ENCODE measurements at regions not wholly inside any gene's neighbourhood (a gene's known extent, or its start where the extent isn't known, plus 50 kb on each side); places are given as distances from the start of the nearest gene placed in this dataset.
"Not testable (repeated sequence)": the region's sequence is repeated elsewhere in the genome, so short reads cannot be mapped to it uniquely, and the experiment has no call there.

GRCh38 chr10:28896791-28897409, 219.6 kb downstream of the BAMBI start:
- H3K9me3 ChIP-seq (ENCODE audit: control insufficient read depth, insufficient read depth, low read length), result not testable (repeated sequence)

GRCh38 chr10:28897617-28898464, 220.5 kb downstream of the BAMBI start:
- peaks cover 3% of the 10 kb centered on the region; the same call in 1 of the 2 replicates for H3K9me3 ChIP-seq (ENCODE audit: control insufficient read depth, insufficient read depth, low read length)
- no peak overlapping the region for H3K9ac ChIP-seq (ENCODE audit: low read depth, low read length)
- no peaks in the 10 kb centered on the region for H3K4me1 ChIP-seq (ENCODE audit: insufficient read depth, low read length)
- H3K36me3 ChIP-seq (ENCODE audit: insufficient read depth, low read length), result no peaks in the 10 kb centered on the region

More at GRCh38 chr10:28896791-28897409, 219.6 kb downstream of the BAMBI start:
- H3K4me1 ChIP-seq (ENCODE audit: insufficient read depth, low read length); H3K36me3 ChIP-seq (ENCODE audit: insufficient read depth, low read length); H3K9ac ChIP-seq (ENCODE audit: low read depth, low read length): not testable (repeated sequence)

- Histone ChIP-seq H3K9ac (ENCODE audit: low read depth, low read length) (no peak overlapping the region), H3K9me3 (ENCODE audit: control insufficient read depth, insufficient read depth, low read length) (peaks cover 3% of the 10 kb centered on the region; the same call in 1 of the 2 replicates), H3K4me1 (ENCODE audit: insufficient read depth, low read length) (no peaks in the 10 kb centered on the region), H3K36me3 (ENCODE audit: insufficient read depth, low read length) (no peaks in the 10 kb centered on the region)
These were observed 224.9 kb downstream of the BAMBI start for GRCh38 chr10:28902215-28902614.

- H3K9me3 ChIP-seq (ENCODE audit: control insufficient read depth, insufficient read depth, low read length), result peaks cover 3% of the 10 kb centered on the region; the same call in 1 of the 2 replicates
- H3K4me1 ChIP-seq (ENCODE audit: insufficient read depth, low read length), result no peaks in the 10 kb centered on the region
- H3K36me3 ChIP-seq (ENCODE audit: insufficient read depth, low read length), result no peaks in the 10 kb centered on the region
- no peak overlapping the region for H3K9ac ChIP-seq (ENCODE audit: low read depth, low read length)
These were observed 225.7 kb downstream of the BAMBI start for GRCh38 chr10:28903063-28903462.

DNA sequence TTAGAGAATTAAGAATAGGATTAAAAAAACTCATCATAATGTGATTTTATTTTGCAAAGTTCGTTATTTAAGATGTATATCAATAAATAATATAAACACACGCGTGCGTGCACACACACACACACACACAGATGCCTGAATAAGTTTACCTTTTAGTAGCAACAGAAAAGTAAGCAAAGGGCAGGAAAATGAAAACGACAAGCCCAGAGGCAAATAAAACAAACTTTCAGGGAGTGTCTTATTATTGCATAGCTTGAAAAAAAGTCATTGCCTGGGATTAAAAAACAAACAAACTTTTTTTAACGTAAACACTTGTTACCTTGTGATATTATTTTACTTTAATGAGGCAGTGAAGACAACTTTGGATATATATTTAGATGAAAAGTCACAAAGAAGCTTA, 226.4 kb downstream of the BAMBI start:
- Histone ChIP-seq H3K9ac (ENCODE audit: low read depth, low read length) (no peak overlapping the region), H3K4me1 (ENCODE audit: insufficient read depth, low read length) (no peaks in the 10 kb centered on the region), H3K36me3 (ENCODE audit: insufficient read depth, low read length) (no peaks in the 10 kb centered on the region), H3K9me3 (ENCODE audit: control insufficient read depth, insufficient read depth, low read length) (peaks cover 3% of the 10 kb centered on the region; the same call in 1 of the 2 replicates)

GRCh38 chr10:28905371-28905770, 228.1 kb downstream of the BAMBI start:
- Histone ChIP-seq H3K9me3 (ENCODE audit: control insufficient read depth, insufficient read depth, low read length) (peaks cover 3% of the 10 kb centered on the region; the same call in 1 of the 2 replicates), H3K4me1 (ENCODE audit: insufficient read depth, low read length) (no peaks in the 10 kb centered on the region), H3K36me3 (ENCODE audit: insufficient read depth, low read length) (no peaks in the 10 kb centered on the region), H3K9ac (ENCODE audit: low read depth, low read length) (no peak overlapping the region)

DNA sequence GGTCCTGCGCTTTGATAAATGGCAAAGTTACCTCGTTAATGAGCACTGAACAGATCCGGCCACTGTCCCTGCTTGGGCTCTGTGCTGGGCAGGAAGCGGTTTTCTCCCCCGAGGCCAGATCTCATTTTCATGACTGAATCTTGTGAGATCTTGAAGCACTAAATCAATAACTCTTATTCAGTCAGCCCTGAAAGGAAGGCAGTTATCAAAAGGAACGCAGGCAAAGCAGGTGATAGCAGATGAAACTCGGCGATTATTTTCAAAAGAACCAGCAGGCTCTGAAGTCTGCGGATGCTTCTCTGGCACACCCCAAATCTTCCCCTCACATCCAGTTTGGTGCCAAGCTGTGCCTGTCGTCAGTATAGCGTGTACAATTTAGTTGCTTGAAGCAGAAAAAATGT, 228.7 kb downstream of the BAMBI start:
- Histone ChIP-seq H3K4me1 (ENCODE audit: insufficient read depth, low read length) (no peaks in the 10 kb centered on the region), H3K36me3 (ENCODE audit: insufficient read depth, low read length) (no peaks in the 10 kb centered on the region), H3K9me3 (ENCODE audit: control insufficient read depth, insufficient read depth, low read length) (peaks cover 3% of the 10 kb centered on the region; the same call in 1 of the 2 replicates), H3K9ac (ENCODE audit: low read depth, low read length) (no peak overlapping the region)

GRCh38 chr10:28906415-28906814, 229.1 kb downstream of the BAMBI start:
- Histone ChIP-seq H3K9ac (ENCODE audit: low read depth, low read length) (no peak overlapping the region), H3K4me1 (ENCODE audit: insufficient read depth, low read length) (no peaks in the 10 kb centered on the region), H3K36me3 (ENCODE audit: insufficient read depth, low read length) (no peaks in the 10 kb centered on the region), H3K9me3 (ENCODE audit: control insufficient read depth, insufficient read depth, low read length) (no peaks in the 10 kb centered on the region)

- no peaks in the 10 kb centered on the region for H3K36me3 ChIP-seq (ENCODE audit: insufficient read depth, low read length)
- H3K9me3 ChIP-seq (ENCODE audit: control insufficient read depth, insufficient read depth, low read length), result no peaks in the 10 kb centered on the region
These were observed 229.6 kb downstream of the BAMBI start for GRCh38 chr10:28906934-28907333.

GRCh38 chr10:28909875-28910274, 232.6 kb downstream of the BAMBI start:
- H3K9me3 ChIP-seq (ENCODE audit: control insufficient read depth, insufficient read depth, low read length), result no peaks in the 10 kb centered on the region
- no peak overlapping the region for H3K9ac ChIP-seq (ENCODE audit: low read depth, low read length)
- no peaks in the 10 kb centered on the region for H3K4me1 ChIP-seq (ENCODE audit: insufficient read depth, low read length)
- H3K36me3 ChIP-seq (ENCODE audit: insufficient read depth, low read length), result no peaks in the 10 kb centered on the region

More at GRCh38 chr10:28906934-28907333, 229.6 kb downstream of the BAMBI start:
- Histone ChIP-seq H3K9ac (ENCODE audit: low read depth, low read length) (no peak overlapping the region), H3K4me1 (ENCODE audit: insufficient read depth, low read length) (no peaks in the 10 kb centered on the region)

DNA sequence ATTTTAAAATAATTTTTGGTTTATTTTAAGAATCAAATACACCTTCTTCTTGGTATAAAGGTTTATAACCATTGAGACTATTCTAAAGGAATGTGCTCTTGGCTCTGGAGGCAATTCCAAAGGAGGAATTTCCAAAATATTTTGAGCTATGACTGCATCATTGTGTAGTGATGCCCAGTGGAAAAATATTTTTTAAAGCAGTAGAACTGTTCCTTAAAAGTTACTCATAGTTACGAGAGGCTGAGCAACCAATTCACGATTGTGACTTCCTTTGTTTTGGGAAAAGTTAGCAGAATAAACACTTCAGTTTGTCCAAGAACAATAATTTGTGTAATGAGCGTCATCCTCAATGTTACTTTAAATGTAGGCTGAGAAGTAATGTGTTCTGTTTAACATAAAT, 233.6 kb downstream of the BAMBI start:
- no peak overlapping the region for H3K9ac ChIP-seq (ENCODE audit: low read depth, low read length)
- no peaks in the 10 kb centered on the region for H3K9me3 ChIP-seq (ENCODE audit: control insufficient read depth, insufficient read depth, low read length)
- no peaks in the 10 kb centered on the region for H3K36me3 ChIP-seq (ENCODE audit: insufficient read depth, low read length)
- no peaks in the 10 kb centered on the region for H3K4me1 ChIP-seq (ENCODE audit: insufficient read depth, low read length)

DNA sequence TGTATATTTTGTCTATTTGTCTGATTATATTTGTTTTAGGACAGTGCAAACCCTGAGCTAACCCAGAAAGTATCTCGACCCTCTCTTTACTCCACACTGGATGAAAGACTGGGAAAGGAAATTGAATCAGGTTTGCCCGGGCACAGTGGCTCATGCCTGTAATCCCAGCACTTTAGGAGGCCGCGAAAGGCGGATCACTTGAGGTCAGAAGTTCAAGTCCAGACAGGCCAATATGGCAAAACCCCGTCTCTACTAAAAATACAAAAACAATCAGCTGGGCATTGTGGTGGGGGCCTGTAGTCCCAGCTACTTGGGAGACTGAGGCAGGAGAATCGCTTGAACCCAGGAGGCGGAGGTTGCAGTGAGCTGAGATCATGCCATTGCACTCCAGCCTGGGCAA, 234.2 kb downstream of the BAMBI start:
- H3K4me1 ChIP-seq (ENCODE audit: insufficient read depth, low read length); H3K9ac ChIP-seq (ENCODE audit: low read depth, low read length); H3K36me3 ChIP-seq (ENCODE audit: insufficient read depth, low read length); H3K9me3 ChIP-seq (ENCODE audit: control insufficient read depth, insufficient read depth, low read length): not testable (repeated sequence)

GRCh38 chr10:28912017-28912783, 234.9 kb downstream of the BAMBI start:
- no peaks in the 10 kb centered on the region for H3K4me1 ChIP-seq (ENCODE audit: insufficient read depth, low read length)
- H3K9ac ChIP-seq (ENCODE audit: low read depth, low read length), result no peak overlapping the region
- H3K9me3 ChIP-seq (ENCODE audit: control insufficient read depth, insufficient read depth, low read length), result no peaks in the 10 kb centered on the region
- no peaks in the 10 kb centered on the region for H3K36me3 ChIP-seq (ENCODE audit: insufficient read depth, low read length)

- no peaks in the 10 kb centered on the region for H3K4me1 ChIP-seq (ENCODE audit: insufficient read depth, low read length)
- H3K36me3 ChIP-seq (ENCODE audit: insufficient read depth, low read length), result no peaks in the 10 kb centered on the region
- H3K9me3 ChIP-seq (ENCODE audit: control insufficient read depth, insufficient read depth, low read length), result no peaks in the 10 kb centered on the region
- H3K9ac ChIP-seq (ENCODE audit: low read depth, low read length), result no peak overlapping the region
These were observed 236.3 kb downstream of the BAMBI start for GRCh38 chr10:28913436-28914237.
